ENCODE measurements at regions not wholly inside any gene's neighbourhood (a gene's known extent, or its start where the extent isn't known, plus 50 kb on each side); places are given as distances from the start of the nearest gene placed in this dataset.

GRCh38 chr2:237256887-237257286 is 157.1 kb downstream of the COL6A3 start:
- TF ChIP-seq POLR2A (IDR thresholded peaks at IDR 0.05) (no peak), CTCF (IDR thresholded peaks at IDR 0.05) (no peak), EP300 (IDR thresholded peaks at IDR 0.05) (peak in 1 of 2 donors; percentile 70)
